ENCODE measurements at regions not wholly inside any gene's neighbourhood (a gene's known extent, or its start where the extent isn't known, plus 50 kb on each side); places are given as distances from the start of the nearest gene placed in this dataset.

GRCh38 chr18:70622622-70623419, 334.0 kb downstream of the SOCS6 start:
- Mint-ChIP-seq H3K4me3 (no peak overlapping the region), H3K27ac (no peak overlapping the region), H3K36me3 (ENCODE audit: low read depth) (no peaks in the 10 kb centered on the region), H3K4me1 (no peaks in the 10 kb centered on the region), H3K9me3 (no peaks in the 10 kb centered on the region), H3K27me3 (ENCODE audit: low read depth) (no peaks in the 10 kb centered on the region)
- TF ChIP-seq CTCF (IDR thresholded peaks at IDR 0.05; ENCODE audit: unreplicated experiment in 3 of 3), result no peak

GRCh38 chr18:70621710-70622109, 332.9 kb downstream of the SOCS6 start:
- no peak overlapping the region for H3K4me3 Mint-ChIP-seq
- H3K36me3 Mint-ChIP-seq (ENCODE audit: low read depth), result no peaks in the 10 kb centered on the region
- H3K27ac Mint-ChIP-seq, result no peak overlapping the region
- no peak for TF ChIP-seq CTCF (IDR thresholded peaks at IDR 0.05; ENCODE audit: unreplicated experiment in 3 of 3)
- H3K9me3 Mint-ChIP-seq, result peaks cover under 1% of the 10 kb centered on the region
- no peaks in the 10 kb centered on the region for H3K4me1 Mint-ChIP-seq
- H3K27me3 Mint-ChIP-seq (ENCODE audit: low read depth), result no peaks in the 10 kb centered on the region

- Mint-ChIP-seq H3K4me1 (no peaks in the 10 kb centered on the region), H3K4me3 (no peak overlapping the region), H3K27me3 (ENCODE audit: low read depth) (no peaks in the 10 kb centered on the region), H3K36me3 (ENCODE audit: low read depth) (no peaks in the 10 kb centered on the region), H3K27ac (no peak overlapping the region), H3K9me3 (peaks cover 4% of the 10 kb centered on the region)
- TF ChIP-seq CTCF (IDR thresholded peaks at IDR 0.05; ENCODE audit: unreplicated experiment in 3 of 3), result no peak
Observed at GRCh38 chr18:70620837-70621612, 332.2 kb downstream of the SOCS6 start.

GRCh38 chr18:70617020-70617763, 328.3 kb downstream of the SOCS6 start:
- TF ChIP-seq CTCF (IDR thresholded peaks at IDR 0.05; ENCODE audit: unreplicated experiment in 3 of 3), result no peak
- Mint-ChIP-seq H3K27ac (no peak overlapping the region), H3K9me3 (peaks cover 4% of the 10 kb centered on the region), H3K36me3 (ENCODE audit: low read depth) (no peaks in the 10 kb centered on the region), H3K4me1 (no peaks in the 10 kb centered on the region), H3K4me3 (no peak overlapping the region), H3K27me3 (ENCODE audit: low read depth) (no peaks in the 10 kb centered on the region)

- H3K9me3 Mint-ChIP-seq, result peaks cover 4% of the 10 kb centered on the region
- H3K36me3 Mint-ChIP-seq (ENCODE audit: low read depth), result no peaks in the 10 kb centered on the region
- no peak overlapping the region for H3K4me3 Mint-ChIP-seq
- H3K4me1 Mint-ChIP-seq, result no peaks in the 10 kb centered on the region
- TF ChIP-seq CTCF (IDR thresholded peaks at IDR 0.05; ENCODE audit: unreplicated experiment in 3 of 3), result no peak
- H3K27me3 Mint-ChIP-seq (ENCODE audit: low read depth), result no peaks in the 10 kb centered on the region
- H3K27ac Mint-ChIP-seq, result no peak overlapping the region
Observed at GRCh38 chr18:70600225-70600925, 311.5 kb downstream of the SOCS6 start.
